ENCODE measurements at regions not wholly inside any gene's neighbourhood (a gene's known extent, or its start where the extent isn't known, plus 50 kb on each side); places are given as distances from the start of the nearest gene placed in this dataset.

- TF ChIP-seq CHD7 (IDR thresholded peaks at IDR 0.05; ENCODE audit: insufficient replicate concordance, low read length) (no peak), CTBP2 (IDR thresholded peaks at IDR 0.05; ENCODE audit: borderline replicate concordance, insufficient read depth, insufficient read length, low read length) (no peak), RBBP5 (IDR thresholded peaks at IDR 0.05; ENCODE audit: borderline replicate concordance, low read depth, low read length) (no peak), ATF3 (IDR thresholded peaks at IDR 0.05; ENCODE audit: insufficient read depth, low read depth, low read length) (no peak), RAD21 (IDR thresholded peaks at IDR 0.05 in 1 of 2, conservative IDR thresholded peaks at IDR 0.05 in 1 of 2; ENCODE audit: low read depth in 2 of 2, low read length in 2 of 2) (no peak), USF2 (IDR thresholded peaks at IDR 0.05; ENCODE audit: low read length) (no peak)
These were observed 192.8 kb upstream of the THBS1 start (continued) for GRCh38 chr15:39388118-39388517.
